SU-DHL-6 (cell line): ENCODE measurements at regions not wholly inside any gene's neighbourhood (a gene's known extent, or its start where the extent isn't known, plus 50 kb on each side); places are given as distances from the start of the nearest gene placed in this dataset.
"Not testable (repeated sequence)": the region's sequence is repeated elsewhere in the genome, so short reads cannot be mapped to it uniquely, and the experiment has no call there.

Source experiments
- H2AFZ ChIP-seq: fragments of 200-600 bp; sonication (generic); 2 replicates; pipeline ENCODE4 v1.6.1; 2014; ENCODE audit warnings: low read depth, mild to moderate bottlenecking, moderate library complexity, mixed read lengths, antibody characterized with exemption, low read length; ENCODE audit not compliant: severe bottlenecking
- H3F3A ChIP-seq: fragments of 200-600 bp; shearing (Covaris generic); 2 replicates; pipeline ENCODE4 v1.6.0; 2016; ENCODE audit warnings: antibody characterized with exemption, mild to moderate bottlenecking; ENCODE audit not compliant: insufficient read depth
- H3K27ac ChIP-seq: fragments of 200-600 bp; sonication (generic); 2 replicates; pipeline ENCODE4 v1.5.1; 2016; ENCODE audit warnings: low read depth, mild to moderate bottlenecking, low read length, moderate library complexity, mixed read lengths
- H3K27me3 ChIP-seq: fragments of 200-600 bp; sonication (generic), shearing (Covaris generic); 2 replicates; pipeline ENCODE4 v1.6.0; 2014; ENCODE audit warnings: mild to moderate bottlenecking, low read length
- H3K36me3 ChIP-seq: fragments of 200-600 bp; sonication (generic); 2 replicates; pipeline ENCODE4 v1.6.1; 2014; ENCODE audit warnings: mild to moderate bottlenecking, low read length, mixed read lengths
- H3K4me2 ChIP-seq: fragments of 300-600, 200-600 bp; shearing (Covaris generic), sonication (generic); 2 replicates; pipeline ENCODE4 v1.6.0; 2014; ENCODE audit warnings: low read length, low read depth, mild to moderate bottlenecking; ENCODE audit not compliant: poor library complexity, severe bottlenecking
- H3K4me3 ChIP-seq: fragments of 200-600 bp; sonication (generic); 2 replicates; pipeline ENCODE4 v1.5.1; 2014; ENCODE audit warnings: antibody characterized with exemption, low read length, mild to moderate bottlenecking, mixed read lengths; ENCODE audit not compliant: insufficient read depth, poor library complexity, severe bottlenecking
- H3K79me2 ChIP-seq: fragments of 200-600 bp; sonication (generic); 2 replicates; pipeline ENCODE4 v1.6.1; 2014; ENCODE audit warnings: mild to moderate bottlenecking, low read length, moderate library complexity; ENCODE audit not compliant: insufficient read depth
- H3K9ac ChIP-seq: fragments of 200-600 bp; sonication (generic); 2 replicates; pipeline ENCODE4 v1.7.0; 2014; ENCODE audit warnings: mild to moderate bottlenecking, low read length
- H3K9me2 ChIP-seq: fragments of 200-600 bp; sonication (generic); replicated peaks from 2 replicates; pipeline ENCODE4 v1.6.1; 2014; ENCODE audit warnings: low read length; ENCODE audit not compliant: insufficient read depth
- H3K9me3 ChIP-seq: fragments of 200-600 bp; sonication (generic); 2 replicates; pipeline ENCODE4 v1.6.1; 2014; ENCODE audit warnings: low read length, mixed read lengths; ENCODE audit not compliant: insufficient read depth
- H4K20me1 ChIP-seq: fragments of 200-600 bp; sonication (generic); 2 replicates; pipeline ENCODE4 v1.6.1; 2014; ENCODE audit warnings: low read depth, mild to moderate bottlenecking, antibody characterized with exemption, low read length, moderate library complexity, mixed read lengths

- not testable (repeated sequence) for H3K9me2 ChIP-seq, H3K27ac ChIP-seq, H3K9me3 ChIP-seq, H4K20me1 ChIP-seq, H3K79me2 ChIP-seq, H3K4me3 ChIP-seq, H3K27me3 ChIP-seq, H3K4me2 ChIP-seq, H3F3A ChIP-seq, H2AFZ ChIP-seq, H3K9ac ChIP-seq, H3K36me3 ChIP-seq
Measured at GRCh38 chr1:120273363-120273762, 97.0 kb upstream of the SEC22B start.

DNA sequence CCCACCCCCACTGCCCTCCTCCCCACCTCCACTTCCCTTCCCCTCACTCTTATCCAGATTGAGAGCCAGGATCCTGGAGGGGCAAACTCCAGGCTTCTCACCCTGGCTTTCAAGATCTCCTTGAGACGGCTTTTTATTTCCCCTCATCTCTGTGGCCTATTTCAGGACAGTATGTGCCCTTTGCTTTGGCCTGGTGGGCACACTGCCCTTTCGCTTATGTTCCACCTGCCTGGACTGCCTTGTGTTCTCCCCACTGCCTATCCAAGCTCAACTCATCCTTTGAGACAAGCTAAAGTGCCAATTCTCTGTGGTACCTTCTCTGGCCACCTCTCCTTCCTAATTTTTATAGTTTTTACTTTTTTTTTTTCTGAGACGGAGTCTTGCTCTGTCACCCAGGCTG is 95.9 kb upstream of the SEC22B start:
- not testable (repeated sequence) for H3K9me2 ChIP-seq, H3K4me3 ChIP-seq, H3K79me2 ChIP-seq, H3K27me3 ChIP-seq, H3K9me3 ChIP-seq, H3K4me2 ChIP-seq, H2AFZ ChIP-seq, H3K9ac ChIP-seq, H3F3A ChIP-seq, H3K36me3 ChIP-seq, H4K20me1 ChIP-seq, H3K27ac ChIP-seq

GRCh38 chr1:120271561-120272221 is 95.4 kb upstream of the SEC22B start:
- H3K36me3 ChIP-seq, H3K9ac ChIP-seq, H4K20me1 ChIP-seq, H2AFZ ChIP-seq, H3K27me3 ChIP-seq, H3K9me3 ChIP-seq, H3K79me2 ChIP-seq, H3K27ac ChIP-seq, H3K4me2 ChIP-seq, H3F3A ChIP-seq, H3K9me2 ChIP-seq, H3K4me3 ChIP-seq: not testable (repeated sequence)

GRCh38 chr1:120267894-120268551 is 91.7 kb upstream of the SEC22B start:
- not testable (repeated sequence) for H3K9me3 ChIP-seq, H3K36me3 ChIP-seq, H3K27ac ChIP-seq, H4K20me1 ChIP-seq, H3K9ac ChIP-seq, H3F3A ChIP-seq, H3K4me2 ChIP-seq, H3K4me3 ChIP-seq, H3K9me2 ChIP-seq, H3K27me3 ChIP-seq, H3K79me2 ChIP-seq, H2AFZ ChIP-seq

- not testable (repeated sequence) for H3K27me3 ChIP-seq, H3K36me3 ChIP-seq, H3K4me3 ChIP-seq, H3K9ac ChIP-seq, H3K27ac ChIP-seq, H4K20me1 ChIP-seq, H3K9me3 ChIP-seq, H3K9me2 ChIP-seq, H3K79me2 ChIP-seq, H2AFZ ChIP-seq, H3K4me2 ChIP-seq, H3F3A ChIP-seq
Measured at GRCh38 chr1:120264564-120264963, 88.2 kb upstream of the SEC22B start.

GRCh38 chr1:120262791-120263751 is 86.8 kb upstream of the SEC22B start:
- not testable (repeated sequence) for H3K27me3 ChIP-seq, H3K36me3 ChIP-seq, H3K9me3 ChIP-seq, H3K4me2 ChIP-seq, H2AFZ ChIP-seq, H4K20me1 ChIP-seq, H3K9ac ChIP-seq, H3F3A ChIP-seq, H3K4me3 ChIP-seq, H3K9me2 ChIP-seq, H3K27ac ChIP-seq, H3K79me2 ChIP-seq

- H3F3A ChIP-seq, H4K20me1 ChIP-seq, H3K4me3 ChIP-seq, H3K27me3 ChIP-seq, H3K9me3 ChIP-seq, H3K4me2 ChIP-seq, H3K27ac ChIP-seq, H3K9me2 ChIP-seq, H3K9ac ChIP-seq, H2AFZ ChIP-seq, H3K79me2 ChIP-seq, H3K36me3 ChIP-seq: not testable (repeated sequence)
Measured at GRCh38 chr1:120257778-120258105, 81.4 kb upstream of the SEC22B start.
